DMS 273 (cell line): ENCODE measurements at regions not wholly inside any gene's neighbourhood (a gene's known extent, or its start where the extent isn't known, plus 50 kb on each side); places are given as distances from the start of the nearest gene placed in this dataset.

Source experiments
- DNase-seq: peaks from one replicate; lab custom pipeline; 2025; ENCODE audit not compliant: unreplicated experiment; lab: John Stamatoyannopoulos, UW

DNA sequence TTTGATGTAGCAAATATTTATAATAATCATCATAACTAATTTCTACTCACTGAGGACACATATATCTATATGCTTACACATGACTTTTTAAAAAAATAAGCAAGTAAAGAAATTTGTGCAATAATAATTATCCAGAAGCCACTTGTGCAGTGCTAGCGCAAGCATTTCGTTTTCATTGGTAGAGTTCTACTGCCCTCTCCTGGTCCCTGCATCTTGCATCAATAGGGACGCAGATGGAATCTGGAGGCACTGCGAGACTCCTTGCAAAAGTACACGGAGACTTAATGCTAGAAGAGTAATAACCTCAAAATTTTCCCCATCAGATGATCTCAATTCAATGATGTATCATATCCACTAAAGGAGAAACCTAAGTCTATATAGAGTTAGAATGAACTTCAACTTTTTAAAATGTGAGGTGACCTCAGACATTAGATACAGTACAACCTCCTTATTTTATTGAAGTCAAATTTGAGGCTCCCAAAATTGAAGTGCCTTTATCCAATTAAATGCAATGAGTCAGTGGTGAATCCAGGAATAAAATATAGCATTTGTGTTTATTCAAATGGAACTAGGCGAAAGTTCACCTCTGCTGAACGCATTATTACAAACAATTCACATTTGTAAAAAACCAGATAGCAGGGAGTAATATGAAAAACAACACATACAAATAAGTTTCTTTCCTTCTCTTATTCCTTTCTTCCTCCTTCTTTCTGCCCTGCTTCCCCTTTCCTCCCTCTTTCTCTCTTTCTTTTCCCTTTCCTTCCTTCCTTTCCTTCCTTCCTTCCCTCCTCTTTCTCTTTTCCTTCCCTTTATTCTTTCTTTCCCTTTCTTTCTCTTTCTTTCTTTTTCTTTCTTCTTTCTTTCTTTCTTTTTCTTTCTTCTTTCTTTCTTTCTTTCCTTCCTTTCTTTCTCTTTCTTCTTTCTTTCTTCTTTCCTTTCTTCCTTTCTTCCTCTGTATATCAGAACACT, 450.0 kb downstream of the ANKRD50 start:
- peak; percentile 83 for DNase-seq

GRCh38 chr4:124265701-124266100, 446.8 kb downstream of the ANKRD50 start:
- no peak for DNase-seq

- no peak for DNase-seq
Measured at GRCh38 chr4:124266721-124267120, 445.8 kb downstream of the ANKRD50 start.

DNA sequence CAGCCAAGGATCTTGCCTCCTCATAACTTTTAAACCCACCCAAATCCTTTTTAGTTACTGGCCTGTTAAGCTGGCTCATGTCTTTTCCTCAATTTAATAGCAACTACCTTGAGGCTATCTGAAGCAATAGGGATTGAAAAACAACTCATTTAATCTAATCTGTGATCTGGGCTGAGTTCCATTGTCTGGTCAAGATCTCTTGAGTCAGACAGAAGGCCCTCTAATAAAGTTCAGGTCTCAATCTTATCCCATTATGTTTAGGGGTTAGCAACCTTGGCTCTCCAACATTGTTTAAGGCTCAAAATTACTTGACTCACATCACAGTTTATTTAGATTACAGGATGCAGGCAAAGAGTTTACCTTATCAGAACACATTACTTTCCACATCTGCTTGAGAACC, 436.1 kb downstream of the ANKRD50 start:
- DNase-seq, result no peak

DNA sequence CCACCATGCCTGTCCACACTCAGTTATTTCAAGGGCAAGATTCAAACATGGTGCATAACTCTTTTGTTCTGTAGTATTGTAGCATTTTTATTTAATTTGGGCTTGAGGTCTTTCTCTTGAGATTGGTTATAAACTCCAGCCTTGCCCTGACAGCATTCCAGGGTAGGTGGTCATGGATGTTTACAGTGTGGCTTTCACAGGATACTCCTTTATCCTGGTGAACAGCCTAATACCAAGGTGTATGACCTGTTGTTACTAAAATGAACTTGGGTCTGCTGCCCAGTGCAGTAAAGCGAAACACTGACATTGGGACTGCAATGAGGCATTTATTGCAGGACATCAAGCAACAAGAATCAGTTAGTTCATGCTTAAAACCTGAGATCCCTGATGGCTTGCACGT, 434.8 kb downstream of the ANKRD50 start:
- DNase-seq, result no peak

GRCh38 chr4:124278477-124278876, 434.1 kb downstream of the ANKRD50 start:
- DNase-seq, result peak; percentile 64

DNA sequence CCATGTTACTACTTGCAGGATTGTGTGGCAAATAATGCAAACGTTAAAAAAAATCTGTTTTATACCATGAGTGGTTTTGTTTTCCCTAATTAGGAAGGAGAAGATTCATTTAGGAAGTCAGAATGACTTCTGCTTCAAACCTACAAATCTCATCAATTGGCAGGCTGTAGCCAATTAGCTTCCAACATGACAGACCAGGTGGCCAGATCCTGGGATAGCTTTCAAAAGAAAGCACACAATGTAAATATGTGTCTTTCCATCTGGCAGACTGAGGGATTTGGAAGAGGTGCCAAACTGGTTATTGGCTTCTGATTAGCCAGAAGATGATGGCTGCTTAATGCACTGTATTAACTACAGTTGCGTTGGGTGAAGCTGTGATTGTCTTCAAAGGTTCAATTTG, 432.8 kb downstream of the ANKRD50 start:
- DNase-seq, result peak; percentile 89

DNA sequence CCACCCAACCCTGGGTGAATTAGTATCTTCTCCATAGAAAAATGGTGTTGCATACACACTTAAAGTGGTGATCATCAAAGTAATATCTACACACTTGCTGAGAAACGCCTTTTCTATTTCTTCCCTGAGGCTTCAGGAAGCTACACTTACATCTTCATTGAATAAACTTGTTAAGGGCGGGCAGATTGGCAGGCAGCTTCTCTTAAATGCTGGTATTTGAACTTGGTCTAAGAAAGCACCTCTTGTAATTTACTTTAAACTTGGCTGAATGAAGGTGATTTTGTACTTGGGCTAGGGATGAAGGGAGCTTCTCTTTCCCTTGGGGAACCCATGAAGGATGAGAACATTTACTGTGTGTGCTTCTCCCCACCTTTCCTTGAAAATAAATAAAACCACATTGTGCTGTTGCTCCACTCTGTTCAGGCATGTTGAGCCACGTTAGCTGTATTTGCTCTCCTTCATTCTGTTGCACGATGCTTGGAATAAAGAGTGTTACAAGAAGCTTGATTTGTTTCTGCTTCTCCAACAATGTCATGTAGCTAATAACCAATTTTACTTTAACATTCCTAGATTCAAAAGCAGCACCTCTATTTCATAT, 430.1 kb downstream of the ANKRD50 start:
- peak; percentile 41 for DNase-seq

DNA sequence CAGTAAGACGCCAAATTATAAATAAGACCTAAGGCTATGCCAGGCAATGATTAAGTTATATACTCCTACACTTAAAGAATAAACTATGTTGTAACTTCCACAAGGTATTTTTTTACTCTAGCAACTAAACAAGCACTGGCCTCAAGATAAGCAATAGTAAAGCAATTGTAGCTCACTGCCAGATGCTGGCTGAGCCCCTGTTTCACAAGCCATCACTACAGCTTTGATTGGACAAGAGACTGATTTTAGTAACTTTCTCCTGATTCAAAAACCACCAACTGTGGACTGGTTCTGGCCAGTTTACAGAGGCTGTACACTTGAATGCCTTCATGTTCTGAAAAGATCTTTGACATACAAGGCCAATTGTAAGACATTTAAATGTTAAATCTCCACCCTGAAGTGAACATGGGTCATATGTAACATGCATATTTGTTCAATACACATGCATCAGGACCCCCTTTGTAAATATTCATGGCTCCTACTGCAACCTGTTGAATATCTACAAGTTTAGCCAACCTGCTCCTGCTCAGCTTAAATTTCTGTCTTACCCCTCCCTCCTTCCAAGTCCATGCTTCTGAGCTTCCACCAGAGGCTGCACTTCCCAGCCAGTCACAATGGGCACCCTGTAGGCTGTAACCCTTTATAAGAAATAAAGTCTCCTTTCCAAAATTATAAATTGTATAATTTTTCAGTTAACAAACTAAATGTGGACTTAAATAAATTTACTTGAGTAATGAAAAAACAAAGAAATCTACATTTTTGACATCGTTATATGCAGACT, 423.6 kb downstream of the ANKRD50 start:
- DNase-seq, result no peak

- DNase-seq, result no peak
Measured at GRCh38 chr4:124290678-124291077, 421.9 kb downstream of the ANKRD50 start.

- DNase-seq, result no peak
Measured at GRCh38 chr4:124295413-124295812, 417.1 kb downstream of the ANKRD50 start.

DNA sequence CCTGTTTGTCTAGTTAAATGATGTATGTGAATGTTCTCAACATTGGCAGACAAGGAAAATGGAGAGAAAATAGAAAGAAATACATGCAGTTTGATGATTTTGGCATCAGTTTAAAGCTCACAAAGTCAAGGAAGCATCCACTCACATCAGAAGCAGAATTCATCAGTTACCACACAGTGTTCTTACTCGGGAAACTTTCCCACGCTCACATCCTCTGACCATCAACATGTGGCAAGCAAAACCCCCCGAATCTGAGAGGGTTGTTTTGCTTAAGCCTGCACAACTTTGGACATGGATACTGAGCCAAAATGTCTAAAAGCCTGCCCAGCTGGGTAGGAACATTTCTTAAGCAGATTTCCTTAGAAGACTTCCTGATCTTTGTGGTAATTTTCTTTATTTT, 407.6 kb downstream of the ANKRD50 start:
- no peak for DNase-seq

GRCh38 chr4:124306352-124306751, 406.2 kb downstream of the ANKRD50 start:
- DNase-seq, result no peak

DNA sequence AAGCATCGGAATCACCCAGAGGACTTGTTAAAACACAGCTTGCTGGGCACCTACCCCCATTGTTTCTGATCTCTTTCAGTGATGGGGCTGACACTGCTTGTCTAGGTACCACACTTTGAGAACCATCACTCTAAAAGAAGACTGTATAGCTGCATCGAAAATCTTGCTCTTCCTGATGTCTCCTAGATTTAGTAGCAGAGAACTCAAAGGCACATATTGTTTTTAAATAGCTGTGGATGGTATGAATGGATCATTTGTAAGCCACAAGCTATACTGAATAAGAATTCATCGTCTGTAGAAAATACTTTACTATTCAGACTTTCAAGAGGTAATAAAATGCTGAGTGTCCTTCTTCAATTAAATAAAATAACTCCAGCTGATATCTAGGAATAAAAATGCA, 405.4 kb downstream of the ANKRD50 start:
- no peak for DNase-seq

- peak; percentile 1 for DNase-seq
Measured at GRCh38 chr4:124318292-124318691, 394.2 kb downstream of the ANKRD50 start.

GRCh38 chr4:124321364-124321763, 391.2 kb downstream of the ANKRD50 start:
- peak; percentile 34 for DNase-seq

DNA sequence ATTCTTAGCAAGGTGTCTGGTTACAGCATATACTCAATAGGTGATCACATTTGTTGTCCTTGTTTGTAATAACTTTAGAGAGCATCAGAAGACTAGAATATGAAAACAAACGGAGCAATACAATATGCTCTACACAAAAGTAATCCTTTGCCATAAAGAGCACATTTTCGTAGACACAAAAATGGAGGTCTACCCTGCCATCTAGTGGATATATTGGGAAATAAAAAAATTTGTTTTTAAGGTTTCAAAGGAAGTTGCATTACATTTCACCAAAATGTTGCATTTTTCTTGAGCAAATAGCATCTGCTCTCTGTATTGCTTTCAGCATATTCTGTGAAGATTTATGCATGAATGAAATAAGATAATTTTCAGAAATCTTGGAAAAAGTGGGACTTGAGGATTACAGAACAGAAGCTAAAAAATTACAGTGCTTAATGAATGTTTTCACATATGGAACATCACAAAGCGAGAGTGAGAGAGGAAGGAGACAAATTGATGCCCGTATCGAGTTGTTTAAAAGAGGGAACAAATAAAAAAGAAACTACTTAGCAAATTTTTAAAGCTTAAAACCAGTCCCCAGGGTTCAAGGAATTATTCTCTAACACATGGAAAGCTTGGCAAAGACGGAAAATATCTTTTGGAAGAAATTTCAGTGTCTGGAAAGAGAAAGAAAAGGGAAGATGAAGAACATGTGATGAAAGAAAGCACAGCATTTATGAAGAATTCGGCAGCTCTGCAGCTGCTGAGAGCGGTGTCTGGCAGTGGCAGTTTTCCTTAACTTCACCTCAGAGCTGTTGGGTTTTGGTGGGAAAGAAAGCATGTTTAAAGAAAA, 390.1 kb downstream of the ANKRD50 start:
- DNase-seq, result peak; percentile 61

DNA sequence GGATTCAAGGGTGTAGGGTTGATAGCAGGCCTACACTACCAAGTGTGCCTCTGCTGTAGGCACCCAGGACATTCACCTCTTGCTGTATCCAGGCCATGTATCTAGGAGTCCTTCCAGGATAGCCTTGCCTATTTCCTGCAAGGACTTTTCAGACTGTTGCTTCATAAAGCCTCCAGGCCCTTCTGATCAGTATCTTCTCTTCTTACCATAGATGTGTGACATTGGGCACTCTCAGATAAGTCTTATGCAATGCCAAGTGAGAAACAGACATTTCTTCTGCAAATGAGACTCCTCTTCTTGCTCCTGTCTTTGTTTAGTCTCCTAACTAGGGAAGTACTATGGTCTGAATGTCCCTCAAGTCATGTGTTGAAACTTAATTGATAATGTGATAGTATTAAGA, 386.8 kb downstream of the ANKRD50 start:
- DNase-seq, result no peak

- DNase-seq, result no peak
Measured at GRCh38 chr4:124329134-124329533, 383.4 kb downstream of the ANKRD50 start.

- no peak for DNase-seq
Measured at GRCh38 chr4:124330045-124330444, 382.5 kb downstream of the ANKRD50 start.

DNA sequence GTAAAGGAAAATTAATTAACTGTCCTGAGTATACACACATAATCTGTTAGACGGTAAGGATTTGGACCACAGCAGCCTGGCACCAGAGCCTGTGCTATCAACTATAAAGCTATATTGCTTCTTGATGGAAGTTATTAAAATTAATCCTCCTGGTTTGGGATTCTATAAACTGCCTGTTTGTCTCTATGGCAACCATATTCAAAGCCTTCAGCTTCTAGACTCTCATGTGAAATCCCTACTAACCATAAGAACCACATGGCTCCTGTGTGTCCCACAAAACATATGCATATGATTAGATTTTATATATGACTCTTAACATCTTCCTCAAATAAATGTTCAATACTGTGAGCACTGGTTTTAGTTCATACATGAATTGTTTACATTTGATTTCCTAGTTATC, 380.8 kb downstream of the ANKRD50 start:
- DNase-seq, result no peak
